ENCODE measurements at regions not wholly inside any gene's neighbourhood (a gene's known extent, or its start where the extent isn't known, plus 50 kb on each side); places are given as distances from the start of the nearest gene placed in this dataset.
"Not testable (repeated sequence)": the region's sequence is repeated elsewhere in the genome, so short reads cannot be mapped to it uniquely, and the experiment has no call there.

GRCh38 chr14:45939572-45939971, 686.6 kb upstream of the MIS18BP1 start:
- no peak overlapping the region for H3K4me2 ChIP-seq (ENCODE audit: control insufficient read depth, extremely low read depth, insufficient read depth, low read depth, low read length)
- H4K20me1 ChIP-seq (ENCODE audit: control insufficient read depth, extremely low read depth, insufficient read depth, low read length): no peaks in the 10 kb centered on the region
- no peaks in the 10 kb centered on the region for H3K27me3 ChIP-seq (ENCODE audit: control insufficient read depth, extremely low read depth, insufficient read depth, low read length)
- no peaks in the 10 kb centered on the region for H3K9me3 ChIP-seq (ENCODE audit: control insufficient read depth, low read depth, low read length)
- no peak for FAIRE-seq
- TF ChIP-seq EZH2 (IDR thresholded peaks at IDR 0.05; ENCODE audit: low read length) (no peak), CTCF (optimal IDR thresholded peaks at IDR 0.05 in 1 of 3, IDR thresholded peaks at IDR 0.05 in 1 of 3, conservative IDR thresholded peaks at IDR 0.05 in 1 of 3; ENCODE audit: extremely low read depth in 1 of 3, insufficient read depth in 2 of 3, low read length in 3 of 3) (no peak)
- no peak overlapping the region for H3K4me3 ChIP-seq (ENCODE audit: control insufficient read depth in 2 of 3, extremely low read depth in 1 of 3, insufficient read depth in 2 of 3, low read depth in 1 of 3, low read length in 3 of 3)
- H2AFZ ChIP-seq (ENCODE audit: control insufficient read depth, low read length): no peak overlapping the region
- no peaks in the 10 kb centered on the region for H3K9me1 ChIP-seq (ENCODE audit: control insufficient read depth, extremely low read depth, insufficient read depth, low read length)
- H3K79me2 ChIP-seq (ENCODE audit: control insufficient read depth, insufficient read depth, low read length): no peaks in the 10 kb centered on the region
- H3K4me1 ChIP-seq (ENCODE audit: control insufficient read depth, extremely low read depth, insufficient read depth, low read length): no peaks in the 10 kb centered on the region
- no peak overlapping the region for H3K27ac ChIP-seq (ENCODE audit: control insufficient read depth, insufficient read depth, low read length)
- no peak for DNase-seq (ENCODE audit: low read depth, low spot score)
- no peak overlapping the region for H3K9ac ChIP-seq (ENCODE audit: control insufficient read depth, extremely low read depth, insufficient read depth, low read length)
- no peaks in the 10 kb centered on the region for H3K36me3 ChIP-seq (ENCODE audit: control insufficient read depth in 2 of 2, extremely low read depth in 1 of 2, insufficient read depth in 2 of 2, low read length in 2 of 2)
- dilution Hi-C loops (cut with MboI; ENCODE audit: extremely low pct_ligation_motif_present, low sequenced_read_pairs): no loop called here

GRCh38 chr14:45919995-45920394, 667.0 kb upstream of the MIS18BP1 start:
- H3K27ac ChIP-seq (ENCODE audit: control insufficient read depth, insufficient read depth, low read length); H3K9ac ChIP-seq (ENCODE audit: control insufficient read depth, extremely low read depth, insufficient read depth, low read length); dilution Hi-C loops (cut with MboI; ENCODE audit: extremely low pct_ligation_motif_present, low sequenced_read_pairs); H3K9me3 ChIP-seq (ENCODE audit: control insufficient read depth, low read depth, low read length); H2AFZ ChIP-seq (ENCODE audit: control insufficient read depth, low read length); H3K4me3 ChIP-seq (ENCODE audit: control insufficient read depth in 2 of 3, extremely low read depth in 1 of 3, insufficient read depth in 2 of 3, low read depth in 1 of 3, low read length in 3 of 3); H3K79me2 ChIP-seq (ENCODE audit: control insufficient read depth, insufficient read depth, low read length); H3K27me3 ChIP-seq (ENCODE audit: control insufficient read depth, extremely low read depth, insufficient read depth, low read length); H4K20me1 ChIP-seq (ENCODE audit: control insufficient read depth, extremely low read depth, insufficient read depth, low read length); H3K36me3 ChIP-seq (ENCODE audit: control insufficient read depth in 2 of 2, extremely low read depth in 1 of 2, insufficient read depth in 2 of 2, low read length in 2 of 2); H3K9me1 ChIP-seq (ENCODE audit: control insufficient read depth, extremely low read depth, insufficient read depth, low read length); H3K4me1 ChIP-seq (ENCODE audit: control insufficient read depth, extremely low read depth, insufficient read depth, low read length): not testable (repeated sequence)
- H3K4me2 ChIP-seq (ENCODE audit: control insufficient read depth, extremely low read depth, insufficient read depth, low read depth, low read length): peak overlapping the region; percentile 38
- peak; percentile 5 for DNase-seq (ENCODE audit: low read depth, low spot score)
- peak; percentile 89 for FAIRE-seq

- H3K36me3 ChIP-seq (ENCODE audit: control insufficient read depth in 2 of 2, extremely low read depth in 1 of 2, insufficient read depth in 2 of 2, low read length in 2 of 2): no peaks in the 10 kb centered on the region
- dilution Hi-C loops (cut with MboI; ENCODE audit: extremely low pct_ligation_motif_present, low sequenced_read_pairs): no loop called here
These were observed 663.4 kb upstream of the MIS18BP1 start for GRCh38 chr14:45916340-45916953.

More at GRCh38 chr14:45916340-45916953, 663.4 kb upstream of the MIS18BP1 start:
- Histone ChIP-seq H3K9me3 (ENCODE audit: control insufficient read depth, low read depth, low read length) (no peaks in the 10 kb centered on the region), H3K27ac (ENCODE audit: control insufficient read depth, insufficient read depth, low read length) (no peak overlapping the region), H3K9ac (ENCODE audit: control insufficient read depth, extremely low read depth, insufficient read depth, low read length) (no peak overlapping the region), H2AFZ (ENCODE audit: control insufficient read depth, low read length) (no peak overlapping the region), H3K79me2 (ENCODE audit: control insufficient read depth, insufficient read depth, low read length) (no peaks in the 10 kb centered on the region), H4K20me1 (ENCODE audit: control insufficient read depth, extremely low read depth, insufficient read depth, low read length) (no peaks in the 10 kb centered on the region), H3K27me3 (ENCODE audit: control insufficient read depth, extremely low read depth, insufficient read depth, low read length) (no peaks in the 10 kb centered on the region), H3K4me3 (ENCODE audit: control insufficient read depth in 2 of 3, extremely low read depth in 1 of 3, insufficient read depth in 2 of 3, low read depth in 1 of 3, low read length in 3 of 3) (no peak overlapping the region), H3K4me2 (ENCODE audit: control insufficient read depth, extremely low read depth, insufficient read depth, low read depth, low read length) (no peak overlapping the region), H3K4me1 (ENCODE audit: control insufficient read depth, extremely low read depth, insufficient read depth, low read length) (peaks cover 7% of the 10 kb centered on the region), H3K9me1 (ENCODE audit: control insufficient read depth, extremely low read depth, insufficient read depth, low read length) (no peaks in the 10 kb centered on the region)
- FAIRE-seq (no peak), DNase-seq (ENCODE audit: low read depth, low spot score) (no peak)
- TF ChIP-seq EZH2 (IDR thresholded peaks at IDR 0.05; ENCODE audit: low read length): no peak
